NCI-H2171 (cell line): ENCODE measurements at regions not wholly inside any gene's neighbourhood (a gene's known extent, or its start where the extent isn't known, plus 50 kb on each side); places are given as distances from the start of the nearest gene placed in this dataset.
"Not testable (repeated sequence)": the region's sequence is repeated elsewhere in the genome, so short reads cannot be mapped to it uniquely, and the experiment has no call there.

Source experiments
- DNase-seq: peaks from one replicate; lab custom pipeline; 2025; lab: John Stamatoyannopoulos, UW

- not testable (repeated sequence) for DNase-seq
Measured at GRCh38 chr15:70367913-70368705, 270.4 kb upstream of the TLE3 start.

- DNase-seq, result not testable (repeated sequence)
Measured at GRCh38 chr15:70364023-70364422, 266.3 kb upstream of the TLE3 start.

GRCh38 chr15:70362886-70363285 lies 265.2 kb upstream of the TLE3 start:
- no peak for DNase-seq

GRCh38 chr15:70362350-70362749 lies 264.6 kb upstream of the TLE3 start:
- no peak for DNase-seq

GRCh38 chr15:70361891-70362290 lies 264.2 kb upstream of the TLE3 start:
- DNase-seq, result peak; percentile 86

- DNase-seq, result no peak
Measured at GRCh38 chr15:70361106-70361505, 263.4 kb upstream of the TLE3 start.

GRCh38 chr15:70358871-70359647 lies 261.3 kb upstream of the TLE3 start:
- DNase-seq, result no peak

GRCh38 chr15:70358011-70358819 lies 260.5 kb upstream of the TLE3 start:
- no peak for DNase-seq

- no peak for DNase-seq
Measured at GRCh38 chr15:70357453-70357852, 259.7 kb upstream of the TLE3 start.

- no peak for DNase-seq
Measured at GRCh38 chr15:70356919-70357318, 259.2 kb upstream of the TLE3 start.

GRCh38 chr15:70356062-70356860 lies 258.5 kb upstream of the TLE3 start:
- DNase-seq, result no peak

GRCh38 chr15:70355275-70355795 lies 257.6 kb upstream of the TLE3 start:
- DNase-seq, result no peak

- no peak for DNase-seq
Measured at GRCh38 chr15:70354346-70354905, 256.7 kb upstream of the TLE3 start.

GRCh38 chr15:70353606-70354345 lies 256.1 kb upstream of the TLE3 start:
- DNase-seq, result no peak

- DNase-seq, result no peak
Measured at GRCh38 chr15:70351941-70352774, 254.4 kb upstream of the TLE3 start.

GRCh38 chr15:70351391-70351790 lies 253.7 kb upstream of the TLE3 start:
- no peak for DNase-seq

GRCh38 chr15:70348581-70349344 lies 251.0 kb upstream of the TLE3 start:
- no peak for DNase-seq

GRCh38 chr15:70348226-70348543 lies 250.5 kb upstream of the TLE3 start:
- peak; percentile 77 for DNase-seq
